Left lung (tissue), 4 donors: ENCODE measurements at regions not wholly inside any gene's neighbourhood (a gene's known extent, or its start where the extent isn't known, plus 50 kb on each side); places are given as distances from the start of the nearest gene placed in this dataset.

Source experiments
- ATAC-seq: fragments of 200-7000 bp; cut with Tn5 transposase; one replicate; pipeline ENCODE4 v1.9.1; 2020; ENCODE audit warnings: moderate library complexity
- DNase-seq, 4 donors: peaks; one replicate each; pipeline ENCODE4 v3.0.0-alpha.2; 2013 to 2020
- H3K27ac ChIP-seq, 2 donors: fragments of 200-600 bp; sonication (generic) in 1 of 2; one replicate each; pipeline versions ENCODE4 v1.5.0 to v1.8.0; 2020 to 2021
- H3K27me3 ChIP-seq, 2 donors: fragments of 200-600 bp; sonication (generic) in 1 of 2; one replicate each; pipeline versions ENCODE4 v1.5.0 to v1.8.0; 2020 to 2021
- H3K36me3 ChIP-seq, 2 donors: fragments of 200-600 bp; sonication (generic) in 1 of 2; one replicate each; pipeline versions ENCODE4 v1.5.0 to v1.8.0; 2020 to 2021
- H3K4me1 ChIP-seq, 2 donors: fragments of 200-600 bp; one replicate each; pipeline ENCODE4 v1.8.0; 2021
- H3K4me3 ChIP-seq, 2 donors: fragments of 200-600 bp; sonication (generic) in 1 of 2; one replicate each; pipeline versions ENCODE4 v1.5.0 to v1.8.0; 2020 to 2021; ENCODE audit warnings: mild to moderate bottlenecking in 1 of 2
- H3K9me3 ChIP-seq, 2 donors: fragments of 200-600 bp; sonication (generic) in 1 of 2; one replicate each; pipeline versions ENCODE4 v1.5.0 to v1.8.0; 2020 to 2021
- CTCF ChIP-seq, 2 donors: fragments of 200-600 bp; sonication (generic) in 1 of 2; IDR thresholded peaks; one replicate each; pipeline versions ENCODE4 v1.5.0 to v1.8.0; 2021; ENCODE audit warnings: antibody characterized with exemption in 2 of 2
- intact Hi-C, 2 donors: fragments of 100-400 bp; cut with DNase I; formaldehyde crosslinking; loops; one replicate each; pipeline versions ENCODE4 v1.11.2 to v1.14.2; 2022
- donor health status: DM: no; HTN: yes; CAD: no.
- donor health status: DM: no; HTN: no; CAD: no.

GRCh38 chr15:39397883-39398282, 183.0 kb upstream of the THBS1 start:
- intact Hi-C loops, result no loop called here

GRCh38 chr15:39399600-39399999, 181.3 kb upstream of the THBS1 start:
- no peaks in the 10 kb centered on the region for H3K36me3 ChIP-seq
- peaks cover 0 to 8% of the 10 kb centered on the region in 2 donors for H3K4me1 ChIP-seq
- no peaks in the 10 kb centered on the region for H3K9me3 ChIP-seq
- no peak for TF ChIP-seq CTCF (IDR thresholded peaks at IDR 0.05)
- H3K4me3 ChIP-seq, result no peak overlapping the region
- no peak overlapping the region for H3K27ac ChIP-seq
- intact Hi-C loops, result no loop called here
- DNase-seq (no peak), ATAC-seq (no peak)
- no peaks in the 10 kb centered on the region for H3K27me3 ChIP-seq

More at GRCh38 chr15:39397883-39398282, 183.0 kb upstream of the THBS1 start:
- no peaks in the 10 kb centered on the region for H3K27me3 ChIP-seq
- no peaks in the 10 kb centered on the region for H3K36me3 ChIP-seq
- H3K4me3 ChIP-seq, result no peak overlapping the region
- no peak for TF ChIP-seq CTCF (IDR thresholded peaks at IDR 0.05)
- H3K27ac ChIP-seq, result no peak overlapping the region
- ATAC-seq, result no peak
- no peaks in the 10 kb centered on the region for H3K9me3 ChIP-seq
- no peak for DNase-seq
- no peaks in the 10 kb centered on the region for H3K4me1 ChIP-seq

GRCh38 chr15:39400002-39400401, 180.9 kb upstream of the THBS1 start:
- intact Hi-C loops, result no loop called here
- ATAC-seq (no peak), DNase-seq (no peak)
- no peak overlapping the region for H3K27ac ChIP-seq
- no peaks in the 10 kb centered on the region for H3K36me3 ChIP-seq
- H3K4me3 ChIP-seq, result no peak overlapping the region
- peaks cover 0 to 8% of the 10 kb centered on the region in 2 donors for H3K4me1 ChIP-seq
- H3K9me3 ChIP-seq, result no peaks in the 10 kb centered on the region
- no peaks in the 10 kb centered on the region for H3K27me3 ChIP-seq
- no peak for TF ChIP-seq CTCF (IDR thresholded peaks at IDR 0.05)

- Histone ChIP-seq H3K27me3 (no peaks in the 10 kb centered on the region), H3K9me3 (no peaks in the 10 kb centered on the region), H3K4me1 (peaks cover 0 to 8% of the 10 kb centered on the region in 2 donors), H3K27ac (no peak overlapping the region), H3K36me3 (no peaks in the 10 kb centered on the region), H3K4me3 (no peak overlapping the region)
- DNase-seq (no peak), ATAC-seq (no peak)
- TF ChIP-seq CTCF (IDR thresholded peaks at IDR 0.05), result no peak
- intact Hi-C loops, result no loop called here
Observed at GRCh38 chr15:39400821-39401550, 179.9 kb upstream of the THBS1 start.

GRCh38 chr15:39403640-39404117, 177.2 kb upstream of the THBS1 start:
- DNase-seq (peak in 2 of 4 donors; percentile 31 to 43), ATAC-seq (peak; percentile 86)
- intact Hi-C loops, result no loop called here
- no peaks in the 10 kb centered on the region for H3K27me3 ChIP-seq
- H3K27ac ChIP-seq, result no peak overlapping the region
- TF ChIP-seq CTCF (IDR thresholded peaks at IDR 0.05), result no peak
- no peaks in the 10 kb centered on the region for H3K9me3 ChIP-seq
- H3K4me3 ChIP-seq, result no peak overlapping the region
- H3K36me3 ChIP-seq, result no peaks in the 10 kb centered on the region
- peaks cover 0 to 8% of the 10 kb centered on the region in 2 donors for H3K4me1 ChIP-seq
